HG02973 (cell line): ENCODE measurements at regions not wholly inside any gene's neighbourhood (a gene's known extent, or its start where the extent isn't known, plus 50 kb on each side); places are given as distances from the start of the nearest gene placed in this dataset.
"Not testable (repeated sequence)": the region's sequence is repeated elsewhere in the genome, so short reads cannot be mapped to it uniquely, and the experiment has no call there.

Experiments
- ATAC-seq: cut with Tn5 transposase; IDR thresholded peaks from one replicate; pipeline ENCODE4 v1.9.1; 2021; ENCODE audit warnings: moderate library complexity; ENCODE audit not compliant: unreplicated experiment

DNA sequence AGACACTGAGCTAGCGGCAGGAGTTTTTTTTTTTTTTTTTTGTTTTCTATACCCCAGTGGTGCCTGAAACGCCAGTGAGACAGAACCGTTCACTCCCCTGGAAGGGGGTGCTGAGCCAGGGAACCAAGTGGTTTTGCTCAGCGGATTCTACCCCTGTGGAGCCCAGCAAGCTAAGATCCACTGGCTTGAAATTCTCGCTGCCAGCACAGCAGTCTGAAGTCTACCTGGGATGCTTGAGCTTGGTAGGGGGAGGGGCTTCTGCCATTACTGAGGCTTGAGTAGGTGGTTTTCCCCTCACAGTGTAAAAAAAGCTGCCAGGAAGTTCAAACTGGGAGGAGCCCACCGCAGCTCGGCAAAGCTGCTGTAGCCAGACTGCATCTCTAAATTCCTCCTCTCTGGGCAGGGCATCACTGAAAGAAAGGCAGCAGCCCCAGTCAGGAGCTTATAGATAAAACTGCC is 173.0 kb downstream of the DMAC1 start:
- not testable (repeated sequence) for ATAC-seq

DNA sequence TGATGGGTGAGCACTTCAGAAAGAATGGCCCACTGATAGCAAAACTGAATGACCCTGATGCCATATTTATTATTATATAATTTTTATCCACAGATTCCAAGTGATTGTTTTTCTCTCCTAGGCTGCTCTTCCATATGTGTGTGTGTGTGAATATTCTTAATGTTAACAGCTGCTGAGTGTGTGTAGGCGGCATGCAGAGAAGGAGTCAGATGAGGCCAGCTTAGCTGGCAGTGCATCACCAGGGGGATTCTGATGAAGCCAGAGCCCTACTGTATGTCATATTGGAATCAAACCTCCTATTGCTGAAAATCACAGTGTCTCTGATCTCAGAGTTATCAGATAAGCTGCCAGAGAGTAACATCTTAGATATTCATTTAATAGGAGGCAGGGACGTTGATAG is 177.1 kb downstream of the DMAC1 start:
- ATAC-seq: no peak

DNA sequence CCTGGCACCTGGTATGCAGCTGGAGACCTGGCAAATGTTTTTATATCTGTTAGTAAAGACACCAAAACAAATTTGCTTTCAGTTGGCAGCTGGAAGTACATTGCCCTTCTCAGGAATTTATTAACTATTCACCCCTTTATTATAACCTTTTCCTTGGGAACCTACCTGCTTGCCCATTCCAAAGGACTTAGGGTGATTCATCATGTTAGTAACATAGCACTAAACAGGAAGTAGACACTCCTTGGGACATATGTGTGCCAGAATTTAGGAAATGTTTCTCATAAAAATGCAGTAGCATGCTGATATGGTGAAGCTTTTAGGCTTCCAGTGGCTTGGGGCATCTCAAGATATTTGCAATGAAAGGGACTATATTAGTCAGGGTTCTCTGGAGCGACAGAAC is 184.2 kb downstream of the DMAC1 start:
- ATAC-seq: no peak

DNA sequence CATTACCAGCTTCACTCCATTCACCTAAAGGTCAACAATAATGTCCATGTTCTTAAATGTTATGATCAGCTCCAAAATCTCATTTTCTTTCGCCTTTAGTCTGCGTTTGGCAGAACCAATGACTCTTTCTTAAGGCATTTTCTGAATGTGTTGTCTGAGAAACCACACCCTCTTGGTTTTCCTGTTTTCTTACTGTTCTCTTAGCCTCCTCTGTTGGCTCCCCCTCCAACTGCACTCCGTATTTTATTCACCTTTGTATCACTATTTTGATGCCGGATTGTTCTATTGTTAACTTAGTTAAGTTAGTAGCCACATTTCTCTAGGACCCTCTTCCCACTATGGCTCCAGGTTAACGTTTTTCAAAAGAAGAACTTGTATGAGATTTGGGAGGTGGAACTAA is 185.6 kb downstream of the DMAC1 start:
- no peak for ATAC-seq

DNA sequence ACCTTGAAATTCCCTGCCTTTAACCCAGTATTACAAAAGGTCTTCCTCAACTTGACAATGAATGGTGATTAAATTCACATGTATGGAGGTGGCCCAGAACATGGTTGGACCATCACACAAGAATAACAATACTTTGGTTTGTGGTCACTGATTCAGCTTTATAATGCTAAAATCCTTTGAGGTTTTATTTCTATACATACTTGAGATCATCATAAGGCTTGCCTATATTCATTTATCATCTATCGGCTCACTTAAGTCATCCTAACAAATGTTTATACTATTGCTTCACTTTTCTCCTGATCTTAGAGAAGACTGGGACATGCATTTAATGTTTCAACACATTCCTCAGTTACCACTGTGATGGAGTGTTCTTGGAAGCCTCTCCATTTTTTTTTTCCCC is 191.3 kb downstream of the DMAC1 start:
- no peak for ATAC-seq

DNA sequence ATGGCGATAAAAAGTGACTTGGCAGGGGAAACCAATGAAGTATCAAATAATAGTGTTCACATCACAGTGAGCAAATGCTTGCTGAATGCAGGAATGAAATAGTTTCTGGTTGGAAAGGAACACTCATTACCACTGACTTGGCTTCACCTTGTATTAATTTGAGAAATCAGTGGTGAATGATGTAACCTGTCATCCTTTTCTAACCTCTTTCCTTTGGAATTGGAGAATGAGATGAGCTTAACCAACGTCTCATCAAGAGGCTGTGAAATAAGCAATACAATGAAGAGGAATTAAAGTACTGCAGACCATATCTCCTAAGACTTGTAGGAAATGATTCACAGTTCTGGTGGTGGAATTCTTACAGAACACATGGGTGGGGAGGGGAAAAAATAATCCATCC is 192.2 kb downstream of the DMAC1 start:
- ATAC-seq: no peak

DNA sequence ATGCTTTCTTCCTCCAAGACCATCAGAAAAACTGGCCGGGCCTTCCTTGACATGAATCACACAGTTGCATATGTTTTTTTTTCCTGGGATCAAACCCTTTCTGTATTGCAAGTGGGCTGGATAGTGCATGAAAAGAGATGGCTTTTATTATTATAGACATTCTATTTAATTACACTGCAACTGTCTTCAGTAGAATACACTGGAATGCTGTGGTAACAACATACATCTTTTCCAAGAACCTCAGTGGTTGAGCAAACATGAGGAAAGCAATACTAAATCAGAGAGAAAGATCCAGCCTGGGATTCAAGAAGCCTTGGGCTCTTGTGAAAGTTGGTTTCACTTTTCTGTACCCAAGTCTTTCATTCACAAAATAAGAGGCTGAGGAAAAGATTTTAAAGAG is 193.0 kb downstream of the DMAC1 start:
- no peak for ATAC-seq

DNA sequence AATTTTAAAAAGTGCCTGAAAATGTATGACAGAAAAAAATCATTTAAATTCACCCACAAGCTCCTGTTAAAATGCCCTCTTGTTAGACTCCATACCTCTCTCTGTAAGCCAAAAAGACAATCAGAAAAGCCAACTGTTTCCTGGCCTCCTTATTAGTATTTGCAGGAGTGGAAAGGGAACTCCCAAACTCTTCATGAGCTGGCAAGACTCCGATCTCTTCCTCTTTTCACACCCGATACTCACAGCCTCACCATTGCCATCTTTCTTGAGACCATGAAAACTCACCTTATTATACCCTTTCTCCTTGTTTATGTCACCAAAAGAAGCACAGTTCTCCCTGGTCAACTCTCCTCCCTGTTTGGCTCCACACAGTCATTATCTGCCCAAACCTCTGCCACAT is 197.8 kb downstream of the DMAC1 start:
- ATAC-seq: no peak

DNA sequence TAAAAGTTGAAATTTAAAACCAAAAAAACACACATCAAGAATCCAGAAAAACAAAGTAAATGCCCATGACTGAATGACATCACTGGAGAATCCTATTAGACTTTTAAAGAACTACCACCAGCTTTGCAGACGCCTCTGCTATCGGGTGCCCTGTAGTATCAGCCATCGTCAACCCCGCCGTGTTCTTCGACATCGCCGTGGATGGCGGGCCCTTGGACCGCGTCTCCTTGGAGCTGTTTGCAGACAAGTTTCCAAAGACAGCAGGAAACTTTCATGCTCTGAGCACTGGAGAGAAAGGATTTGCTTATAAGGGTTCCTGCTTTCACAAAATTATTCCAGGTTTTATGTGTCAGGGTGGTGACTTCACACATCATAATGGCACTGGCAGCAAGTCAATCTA is 201.9 kb downstream of the DMAC1 start:
- no peak for ATAC-seq

DNA sequence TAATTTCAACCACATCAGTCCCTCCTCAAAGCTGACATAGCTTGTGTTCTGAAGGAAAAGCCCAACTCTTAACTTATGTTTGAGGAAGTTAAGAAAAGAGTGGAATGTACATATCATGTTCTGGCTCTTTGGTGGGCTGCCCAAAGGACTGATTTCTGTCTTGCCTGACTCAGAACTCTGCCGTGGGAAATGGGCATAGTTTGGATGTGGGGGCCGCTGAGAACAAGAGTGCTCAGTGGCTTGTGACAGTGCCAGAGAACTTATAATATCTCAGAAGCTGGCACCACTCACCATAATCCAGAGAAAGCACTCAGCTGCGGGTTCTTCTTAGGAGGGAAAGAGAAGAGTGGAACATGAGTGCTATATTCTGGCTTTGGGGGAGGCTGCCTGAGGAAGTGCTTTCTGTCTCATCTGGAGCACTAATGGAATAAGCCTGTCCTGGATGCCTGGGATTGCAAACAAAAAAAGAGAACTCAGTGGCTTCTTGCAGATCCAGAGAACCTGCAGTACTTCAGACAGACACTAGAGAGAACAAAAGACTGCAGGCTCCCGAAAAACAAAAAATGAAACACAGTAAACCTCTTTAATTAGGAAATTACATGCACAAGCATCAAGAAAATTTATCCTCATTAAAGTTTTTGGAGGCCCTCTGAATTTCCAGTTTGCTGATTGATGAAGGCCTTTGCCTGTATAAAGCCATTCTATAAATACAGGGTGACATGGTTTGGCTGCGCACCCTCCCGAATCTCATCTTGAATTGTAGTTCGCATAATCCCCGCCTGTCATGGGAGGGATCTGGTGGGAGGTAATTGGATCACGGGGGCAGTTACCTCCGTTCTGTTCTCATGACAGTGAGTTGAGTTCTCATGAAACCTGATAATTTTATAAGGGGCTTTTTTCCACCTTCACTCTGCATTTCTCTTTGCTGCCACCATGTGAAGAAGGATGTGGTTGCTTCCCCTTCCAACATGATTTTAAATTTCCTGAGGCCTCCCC is 207.0 kb downstream of the DMAC1 start:
- no peak for ATAC-seq

DNA sequence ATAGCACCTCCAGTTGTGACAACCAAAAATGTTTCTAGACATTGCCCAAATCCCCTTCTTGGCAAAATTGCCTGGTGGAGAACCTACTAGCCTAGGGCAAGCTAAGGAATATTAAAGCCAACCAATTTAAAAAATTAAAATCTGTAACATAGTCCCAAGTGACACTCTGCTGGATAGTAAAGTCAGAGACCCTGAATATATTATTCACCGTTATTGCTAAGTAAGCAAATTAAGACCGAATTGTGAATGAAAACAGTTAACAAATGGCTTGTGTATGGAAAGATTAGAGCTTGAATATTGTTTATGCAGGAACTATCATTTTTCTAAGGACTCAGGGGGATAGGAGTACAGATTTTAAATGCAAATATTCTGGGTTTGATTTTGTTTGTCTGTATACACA is 208.1 kb downstream of the DMAC1 start:
- ATAC-seq: no peak

DNA sequence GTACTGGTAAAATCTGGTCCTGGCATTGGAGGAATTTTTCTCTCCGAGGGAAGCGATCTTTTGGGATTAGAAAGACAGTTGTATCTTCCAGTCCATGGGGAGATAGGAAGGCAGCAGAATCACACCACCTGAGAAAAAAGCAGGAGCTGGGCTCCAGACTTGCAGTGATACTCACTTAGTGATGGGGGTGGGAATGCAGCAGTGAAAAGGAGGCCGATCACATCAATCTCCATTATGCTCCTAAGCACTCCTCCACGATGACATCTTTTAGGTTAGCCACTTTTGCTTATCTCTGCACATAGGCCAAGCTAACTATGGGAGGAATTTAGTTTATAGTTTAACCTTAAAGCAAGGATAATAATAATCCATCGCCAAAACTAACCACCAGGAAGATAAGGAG is 219.0 kb downstream of the DMAC1 start:
- ATAC-seq: no peak

DNA sequence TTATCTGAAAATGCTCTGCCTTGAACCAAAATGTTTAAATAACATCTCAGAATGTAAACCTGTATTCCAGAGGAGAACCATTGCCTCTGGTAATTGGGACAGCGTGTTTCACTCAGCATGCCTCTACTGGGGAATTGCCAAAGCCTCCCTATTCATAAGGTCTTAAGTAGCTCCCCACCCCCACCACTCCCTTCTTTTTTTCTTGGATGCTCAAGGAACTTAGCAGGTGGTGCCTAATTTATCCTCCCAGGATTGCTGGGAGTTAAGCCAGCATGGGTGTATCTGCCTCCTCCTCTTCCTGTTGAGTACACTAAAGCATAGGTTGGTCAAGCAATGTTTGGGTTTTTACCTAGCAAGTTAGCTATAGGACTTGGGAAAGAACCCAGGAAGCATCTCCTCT is 220.2 kb downstream of the DMAC1 start:
- no peak for ATAC-seq

DNA sequence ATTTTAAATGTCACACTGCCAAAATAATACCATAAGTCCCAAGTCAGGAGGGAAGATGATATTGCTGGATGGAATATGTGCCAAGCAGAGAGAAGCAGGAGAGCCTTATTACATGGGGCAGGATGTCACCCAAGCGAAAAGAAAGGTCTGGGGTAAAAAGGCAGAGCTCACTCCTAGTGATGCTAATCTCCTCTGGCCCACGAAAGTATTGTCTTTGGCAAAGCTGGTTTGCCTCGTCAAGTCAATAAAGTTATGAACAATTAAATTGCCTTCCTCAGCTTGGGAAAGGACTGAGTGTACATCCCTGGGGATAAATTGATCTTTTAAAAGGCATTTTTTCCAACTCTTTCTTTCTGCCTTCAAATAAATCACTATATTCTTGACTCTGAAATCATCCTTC is 220.6 kb downstream of the DMAC1 start:
- no peak for ATAC-seq

DNA sequence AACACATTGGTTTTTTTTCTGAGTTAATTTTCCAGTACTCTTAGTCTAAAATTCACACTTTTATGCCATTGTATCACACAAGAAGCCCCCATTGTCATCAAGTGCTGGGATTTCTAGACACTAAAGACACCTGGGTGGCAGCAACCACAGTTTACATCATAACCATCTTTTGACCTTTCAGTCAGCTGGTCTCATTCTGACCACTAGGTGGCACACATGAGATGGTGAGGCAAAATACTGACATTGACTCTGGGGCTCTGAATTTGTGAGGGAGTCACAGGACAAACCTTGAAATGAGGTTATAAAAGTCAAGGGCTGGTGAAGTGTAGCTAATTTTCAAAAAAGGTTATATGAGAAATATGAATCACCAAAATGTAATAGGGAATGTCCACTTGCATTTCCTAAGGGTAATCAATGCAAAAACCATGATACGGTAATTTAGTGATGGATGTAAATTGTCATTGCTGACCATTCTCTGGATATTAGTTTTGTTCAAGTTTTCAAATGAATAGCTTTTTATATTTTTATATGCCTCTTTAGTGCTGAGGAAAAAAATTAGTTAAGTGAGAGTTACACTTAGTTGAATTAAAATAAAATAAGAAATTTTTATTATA is 229.4 kb downstream of the DMAC1 start:
- ATAC-seq: peak; percentile 92

DNA sequence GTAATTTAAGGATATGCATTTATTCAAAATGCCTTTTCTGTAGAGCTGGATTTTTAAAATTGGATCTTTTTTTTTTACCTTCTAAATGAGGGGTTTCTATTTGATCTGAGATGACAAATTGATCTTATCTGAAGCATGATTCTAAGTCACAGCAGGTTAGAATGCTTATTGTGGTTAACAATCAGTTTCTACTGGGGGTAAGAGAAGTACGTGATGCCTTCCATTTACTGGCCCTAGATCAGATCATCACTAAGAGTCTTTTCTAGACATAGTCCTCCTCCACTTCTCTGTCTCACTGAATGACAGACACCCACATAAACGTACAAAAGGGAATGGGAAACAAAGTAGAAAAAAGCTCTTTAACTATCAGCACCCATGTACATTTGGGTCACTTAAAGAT is 231.9 kb downstream of the DMAC1 start:
- no peak for ATAC-seq

DNA sequence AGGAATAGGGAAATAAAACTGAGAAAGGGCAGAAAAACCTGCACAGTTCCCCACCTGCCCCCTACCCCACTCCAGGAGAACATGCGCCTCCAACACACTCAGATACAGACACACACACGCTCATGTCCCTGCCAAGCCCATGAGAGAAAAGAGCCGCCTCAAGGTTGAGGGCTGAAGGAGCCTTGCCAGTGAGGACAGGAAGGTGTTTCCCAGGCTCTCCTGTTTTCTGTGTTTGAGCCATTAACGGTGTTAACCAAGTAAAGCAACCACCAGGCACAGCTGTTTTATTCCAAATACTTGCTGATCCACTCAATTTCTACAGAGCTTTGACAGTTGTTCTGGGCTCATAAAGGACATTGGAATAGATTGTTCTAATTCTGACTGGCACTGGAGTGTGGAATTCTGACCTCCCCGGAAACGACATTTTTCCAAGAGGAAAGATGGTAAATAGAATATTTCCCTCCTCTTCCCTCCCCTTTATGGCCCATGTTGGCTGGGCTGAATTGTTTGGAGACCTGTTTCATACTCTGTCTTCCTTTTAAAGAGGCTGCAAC is 238.0 kb downstream of the DMAC1 start:
- ATAC-seq: no peak

DNA sequence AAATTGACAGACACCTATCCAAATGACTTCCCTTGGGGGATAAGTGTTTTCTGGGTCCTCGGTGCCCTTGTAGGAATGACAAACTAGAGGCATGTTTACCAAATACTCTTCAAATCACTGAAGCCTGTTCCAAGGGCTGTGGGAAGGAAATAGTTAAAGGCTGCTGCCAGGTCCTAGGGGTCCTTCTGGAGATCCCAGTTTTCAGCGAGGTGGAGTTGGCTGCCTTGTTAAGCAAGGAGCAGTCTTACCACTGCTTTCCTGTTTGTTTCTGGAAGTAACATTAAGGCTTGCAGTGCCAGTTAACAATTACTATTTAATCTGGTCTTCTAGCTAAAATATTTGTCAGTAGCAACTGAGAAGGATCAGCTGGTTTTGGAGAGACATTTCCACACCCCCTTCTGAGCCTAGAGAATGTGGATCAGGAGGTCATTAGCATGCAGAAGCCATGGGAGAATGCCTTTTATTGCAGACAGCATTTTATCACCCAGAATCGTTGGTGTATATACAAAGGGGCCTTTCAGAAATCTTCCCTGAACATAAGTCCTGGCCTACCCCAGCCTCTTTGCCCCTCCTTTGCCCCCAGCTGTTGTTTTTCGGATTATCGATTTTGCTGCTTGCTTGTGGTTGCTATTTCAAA is 238.8 kb downstream of the DMAC1 start:
- ATAC-seq: no peak

DNA sequence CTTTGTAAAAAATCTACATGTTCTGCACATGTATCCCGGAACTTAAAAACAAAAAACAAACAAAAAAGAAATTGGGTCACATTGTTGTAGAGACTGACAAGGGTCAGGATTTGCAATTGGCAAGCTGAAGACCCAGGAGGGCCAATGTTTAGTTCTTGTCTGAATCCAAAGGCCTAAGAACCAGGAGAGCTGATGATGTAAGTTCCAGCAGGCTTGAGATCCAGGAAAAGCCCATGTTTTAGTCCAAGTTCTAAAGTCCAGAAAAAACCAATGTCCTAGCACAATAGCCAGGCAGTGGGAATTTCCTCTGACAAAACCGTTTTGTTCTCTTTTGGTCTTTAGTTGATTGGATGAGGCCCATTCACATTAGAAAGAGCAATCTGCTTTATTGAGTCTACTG is 244.9 kb downstream of the DMAC1 start:
- no peak for ATAC-seq

DNA sequence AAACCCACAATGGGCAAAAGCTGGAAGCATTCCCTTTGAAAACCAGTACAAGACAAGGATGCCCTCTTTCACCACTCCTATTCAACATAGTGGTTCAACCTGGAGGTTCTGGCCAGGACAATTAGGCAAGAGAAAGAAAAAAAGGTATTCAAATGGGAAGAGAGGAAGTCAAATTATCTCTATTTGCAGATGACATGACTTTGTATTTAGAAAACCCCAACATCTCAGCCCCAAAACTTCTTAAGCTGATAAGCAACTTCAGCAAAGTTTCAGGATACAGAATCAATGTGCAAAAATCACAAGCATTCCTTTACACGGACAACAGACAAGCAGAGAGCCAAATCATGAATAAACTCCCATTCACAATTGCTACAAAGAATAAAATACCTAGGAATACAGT is 246.9 kb downstream of the DMAC1 start:
- not testable (repeated sequence) for ATAC-seq

DNA sequence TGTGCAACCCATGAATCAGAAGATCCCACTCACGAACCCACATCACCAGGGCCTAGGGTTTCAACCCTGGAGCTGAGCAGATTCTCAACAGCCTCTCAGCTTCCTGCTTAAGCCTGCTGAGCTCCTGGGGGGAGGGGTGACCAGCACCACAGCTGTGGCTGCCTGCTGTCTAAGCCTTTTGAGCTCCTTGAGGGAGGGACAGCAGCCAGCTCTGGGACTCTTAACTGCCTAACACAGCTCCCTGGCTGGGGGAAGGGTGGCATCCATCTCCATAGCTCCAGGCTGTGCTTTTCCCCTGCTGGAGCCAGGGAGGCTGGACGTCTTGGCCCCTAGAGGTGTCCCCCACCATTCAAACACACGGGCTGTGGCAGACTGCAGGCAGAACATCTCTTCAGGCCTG is 250.3 kb downstream of the DMAC1 start:
- no peak for ATAC-seq

DNA sequence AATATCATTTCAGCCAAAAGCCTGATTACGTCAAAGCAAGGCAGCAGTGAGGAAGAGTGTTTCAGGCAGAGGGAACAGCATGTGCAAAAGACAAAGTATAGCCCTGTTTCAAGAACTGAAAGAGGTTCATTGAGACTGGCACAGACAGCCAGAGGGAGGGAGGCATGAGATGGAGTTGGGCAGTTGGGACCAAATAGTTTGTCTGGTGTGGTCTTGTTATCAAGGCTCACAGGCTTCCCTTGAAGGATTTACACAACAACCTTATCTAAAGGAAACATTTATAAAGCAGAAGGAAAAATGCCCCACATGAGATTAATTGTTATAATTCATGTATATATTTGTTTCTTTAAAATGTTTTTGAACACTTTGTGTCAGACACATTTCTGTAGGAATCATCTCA is 253.3 kb downstream of the DMAC1 start:
- no peak for ATAC-seq
